ENCODE measurements at regions not wholly inside any gene's neighbourhood (a gene's known extent, or its start where the extent isn't known, plus 50 kb on each side); places are given as distances from the start of the nearest gene placed in this dataset.
"Not testable (repeated sequence)": the region's sequence is repeated elsewhere in the genome, so short reads cannot be mapped to it uniquely, and the experiment has no call there.

DNA sequence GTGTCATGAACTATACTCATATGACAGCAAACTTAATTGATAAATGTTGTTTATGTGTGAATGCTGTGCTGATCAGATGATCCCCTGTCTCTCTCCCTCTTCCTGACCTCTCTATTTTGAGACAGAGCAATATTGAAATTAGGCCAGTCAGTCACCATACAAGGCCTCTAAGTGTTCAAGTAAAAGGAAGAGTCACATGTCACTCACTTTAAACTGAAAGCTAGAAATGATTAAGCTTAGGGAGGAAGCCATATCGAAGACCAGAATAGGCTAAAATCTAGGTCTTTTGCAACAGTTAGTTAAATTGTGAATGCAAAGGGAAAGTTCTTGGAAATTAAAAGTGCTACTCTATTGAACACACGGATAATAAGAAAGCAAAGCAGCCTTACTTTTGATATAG lies 498.6 kb downstream of the ZPLD1 start:
- no peak for DNase-seq

DNA sequence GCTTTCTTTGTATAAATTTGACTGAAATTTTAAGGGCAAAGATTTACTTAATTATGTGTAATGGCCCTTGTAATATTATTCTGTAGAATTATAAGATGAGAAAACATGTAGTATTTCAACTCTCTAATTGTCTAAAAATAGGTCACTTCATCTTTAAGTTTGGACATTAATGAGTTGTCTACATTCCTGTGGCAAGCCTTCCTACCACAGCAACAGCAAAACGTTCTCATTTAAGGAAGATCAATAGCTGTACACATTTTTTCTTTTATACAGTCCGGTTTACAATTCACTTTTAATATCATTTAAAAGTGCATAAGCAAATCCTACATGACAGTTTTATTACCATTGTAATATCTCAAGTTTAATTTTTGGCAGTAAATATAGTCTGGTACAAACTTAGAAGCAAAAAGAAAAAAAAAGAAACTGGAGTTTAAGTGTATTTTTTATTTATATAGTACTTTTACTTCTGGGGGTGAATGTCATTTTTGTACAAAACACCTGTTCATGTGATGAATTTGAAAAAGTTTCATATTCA lies 501.8 kb downstream of the ZPLD1 start:
- DNase-seq, result no peak

DNA sequence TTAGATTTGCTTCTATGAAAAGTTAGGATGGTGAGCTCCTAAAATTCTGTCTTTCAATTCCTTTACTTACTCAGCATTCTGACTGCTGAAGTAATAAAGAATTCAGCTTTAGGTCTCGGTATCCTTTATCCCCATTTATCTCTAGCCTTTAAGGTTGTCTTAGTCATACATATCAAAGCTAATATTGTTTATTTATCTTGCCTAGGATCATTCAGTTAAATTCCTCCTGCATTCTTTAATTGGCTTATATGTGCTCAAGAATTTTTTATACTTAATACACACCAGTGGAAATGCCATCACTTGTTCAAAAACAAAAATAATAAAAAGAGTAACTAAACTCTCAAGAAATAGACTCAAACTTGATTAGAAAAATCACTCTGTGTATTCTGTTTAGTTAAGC lies 507.0 kb downstream of the ZPLD1 start:
- DNase-seq, result no peak

DNA sequence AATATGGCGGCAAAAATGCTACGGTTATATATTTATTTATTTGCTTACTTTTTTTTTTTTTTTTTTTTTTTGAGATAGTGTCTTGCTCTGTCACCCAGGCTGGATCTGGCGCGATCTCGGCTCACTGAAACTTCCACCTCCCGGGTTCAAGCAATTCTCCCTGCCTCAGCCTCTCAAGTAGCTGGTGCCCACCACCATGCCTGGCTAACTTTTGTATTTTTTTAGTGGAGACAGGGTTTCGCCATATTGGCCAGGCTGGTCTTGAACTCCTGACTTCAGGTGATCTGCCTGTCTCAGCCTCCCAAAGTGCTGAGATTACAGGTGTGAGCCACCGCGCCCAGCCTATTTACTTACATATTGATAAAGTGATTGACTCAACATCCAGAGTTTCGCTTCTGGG lies 511.6 kb downstream of the ZPLD1 start:
- DNase-seq, result not testable (repeated sequence)

DNA sequence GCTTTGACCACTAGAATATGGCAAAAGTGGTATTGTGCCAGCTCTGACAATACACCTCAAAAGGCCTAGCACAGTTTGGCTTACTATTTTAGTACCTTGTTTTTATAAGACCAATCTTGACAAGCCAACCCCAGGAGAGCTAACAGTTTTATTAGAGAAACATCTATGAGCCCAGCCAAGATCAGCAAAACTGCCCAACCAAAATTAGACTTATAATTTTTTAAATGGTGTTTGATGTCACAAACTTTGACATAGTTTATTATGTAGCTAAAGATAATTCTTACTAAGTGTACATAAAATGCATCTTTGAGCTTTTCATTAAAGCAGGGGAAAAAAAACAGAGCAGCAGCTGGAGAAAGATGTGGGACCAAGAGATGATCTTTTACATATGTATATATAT lies 537.5 kb downstream of the ZPLD1 start:
- no peak for DNase-seq

DNA sequence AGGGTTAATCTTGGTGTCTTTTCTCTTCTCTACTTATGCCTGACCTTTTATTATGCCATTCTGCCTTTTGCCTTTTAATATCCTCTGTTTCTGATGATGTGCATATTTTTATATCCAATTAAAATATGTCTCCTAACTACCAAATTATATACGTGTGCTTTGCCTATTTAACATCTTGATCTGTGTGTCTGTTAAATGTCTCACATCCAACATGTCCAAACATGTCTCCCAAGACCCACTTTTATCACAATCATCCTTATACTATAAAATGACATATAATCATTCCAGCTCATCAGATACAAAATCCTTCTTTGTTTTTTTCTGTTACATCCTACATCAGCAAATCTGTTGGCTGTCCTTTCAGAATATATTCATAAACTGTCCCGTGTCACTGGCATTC lies 539.5 kb downstream of the ZPLD1 start:
- DNase-seq, result no peak

DNA sequence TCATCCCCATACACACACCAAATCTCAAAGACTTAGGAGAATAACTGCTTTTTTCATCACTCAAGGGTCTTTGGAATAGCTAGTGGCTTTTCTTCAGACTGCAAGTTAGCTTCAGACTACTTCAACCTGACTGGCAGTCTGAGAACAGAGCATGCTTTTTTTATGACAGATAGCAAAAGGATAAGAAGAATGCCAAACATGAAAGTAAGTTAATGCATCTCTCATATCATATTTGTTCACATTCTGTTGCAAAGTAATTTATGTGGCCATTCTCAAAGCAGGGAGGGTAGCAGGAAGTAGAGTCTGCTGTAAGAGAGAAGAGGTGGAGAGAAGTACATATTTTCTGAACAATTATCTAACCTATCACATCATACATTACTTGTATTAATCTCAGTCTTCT lies 544.4 kb downstream of the ZPLD1 start:
- DNase-seq, result no peak

DNA sequence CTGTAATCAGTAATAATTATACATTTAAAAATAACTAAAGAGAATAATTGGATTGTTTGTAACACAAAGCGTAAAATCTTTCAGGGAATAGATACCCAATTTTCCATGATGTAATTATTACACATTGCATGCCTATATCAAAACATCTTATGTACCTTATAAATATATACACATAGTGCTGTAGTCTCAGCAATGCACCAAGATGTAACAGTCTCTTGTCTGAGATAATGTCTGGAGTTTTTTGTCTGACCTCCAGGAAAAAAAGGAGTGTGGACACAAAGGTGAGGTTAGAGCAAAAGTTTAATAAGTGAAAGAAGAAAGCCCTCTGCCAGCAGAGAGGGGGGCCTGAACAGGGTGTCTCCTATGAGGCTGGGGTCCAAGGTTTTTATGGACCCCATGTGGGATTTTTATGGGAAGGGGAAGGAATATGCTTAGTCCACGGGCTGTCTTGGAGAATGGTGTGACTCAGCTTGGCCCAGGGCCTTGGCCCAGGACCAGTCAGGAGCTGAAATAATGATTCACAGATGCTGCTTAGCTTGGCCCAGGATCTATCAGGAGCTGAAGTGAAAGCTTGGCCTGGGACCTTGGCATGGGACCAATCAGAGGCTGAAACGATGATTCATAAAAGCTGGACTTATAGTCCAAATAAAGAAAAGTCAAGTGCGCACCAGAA lies 545.0 kb downstream of the ZPLD1 start:
- DNase-seq, result no peak

DNA sequence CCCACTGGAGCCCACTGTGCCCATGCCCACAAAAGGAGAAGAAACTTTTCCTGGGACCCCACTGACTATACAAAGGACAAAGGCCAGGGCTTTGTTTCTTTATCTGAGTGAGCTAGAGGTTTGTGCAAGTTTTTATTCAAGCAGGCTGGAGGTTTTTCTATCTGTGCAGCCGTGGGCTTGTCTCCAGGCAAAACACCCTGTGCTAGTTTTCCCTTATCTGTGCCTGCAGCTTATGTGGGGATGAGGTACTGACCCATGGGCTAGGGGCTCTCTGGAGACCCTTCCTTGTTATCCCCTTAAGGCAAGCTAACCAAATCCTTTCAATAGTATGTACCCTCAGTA lies 545.5 kb downstream of the ZPLD1 start:
- no peak for DNase-seq

DNA sequence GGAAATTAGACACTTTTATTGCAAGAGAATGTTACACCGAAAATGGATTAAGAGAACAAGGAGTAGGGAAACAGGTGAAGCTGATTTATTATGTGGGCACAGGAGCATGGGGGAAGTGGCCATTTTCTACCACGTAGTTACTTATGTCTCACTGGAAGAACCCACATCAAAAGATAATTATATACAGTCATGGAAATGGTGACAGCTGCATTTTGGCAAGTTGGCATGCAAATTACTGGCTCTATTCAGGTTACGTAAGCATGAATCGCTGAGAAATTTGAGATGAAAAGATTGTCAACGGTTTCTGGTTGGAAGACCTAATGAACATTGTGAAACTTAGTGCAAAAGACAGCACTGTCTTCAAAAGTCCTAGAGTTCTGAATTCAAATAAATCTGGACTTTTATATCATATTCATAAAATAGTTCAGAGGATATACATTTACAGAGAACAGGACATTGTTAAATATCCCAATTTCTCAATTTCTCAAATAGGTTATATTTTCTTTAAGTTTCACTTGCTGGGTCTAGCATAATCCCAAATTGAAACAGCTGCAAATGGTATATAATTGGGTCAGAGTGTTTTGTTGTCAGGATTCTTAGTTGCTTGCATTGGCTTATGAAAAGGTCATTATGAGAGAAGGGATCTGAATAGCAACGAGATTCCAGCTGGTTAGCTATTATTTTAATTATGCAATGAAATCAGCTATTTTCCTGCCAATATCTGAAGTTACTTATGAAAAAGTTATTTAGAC lies 567.8 kb downstream of the ZPLD1 start:
- no peak for DNase-seq

DNA sequence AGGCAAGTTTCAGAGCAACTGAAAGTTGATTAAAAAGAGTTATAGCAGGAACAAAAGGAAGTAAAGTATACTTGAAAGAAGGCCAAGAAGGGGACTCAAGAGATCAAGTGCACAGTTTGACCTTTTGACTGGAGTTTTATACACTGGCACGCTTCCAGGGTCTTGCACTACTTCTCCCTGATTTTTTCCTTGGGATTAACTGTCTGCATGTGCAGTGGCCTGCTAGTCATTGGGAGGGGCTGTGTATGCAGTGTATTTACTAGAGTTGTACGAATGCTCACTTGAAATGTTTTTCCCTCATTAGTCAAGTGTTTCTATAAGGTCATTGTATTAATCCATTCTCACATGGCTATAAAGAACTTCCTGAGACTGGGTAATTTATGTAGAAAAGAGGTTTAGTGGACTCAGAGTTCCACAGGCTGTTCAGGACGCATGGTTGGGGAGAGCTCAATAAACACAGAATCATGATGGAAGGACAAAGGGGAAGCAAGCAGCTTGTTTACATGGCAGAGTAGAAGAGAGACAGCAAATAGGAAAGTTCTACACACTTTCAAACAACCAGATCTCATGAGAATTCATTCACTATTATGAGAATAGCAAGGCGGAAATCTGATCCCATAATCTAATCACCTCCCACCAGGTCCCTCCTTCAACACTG lies 571.8 kb downstream of the ZPLD1 start:
- no peak for DNase-seq

DNA sequence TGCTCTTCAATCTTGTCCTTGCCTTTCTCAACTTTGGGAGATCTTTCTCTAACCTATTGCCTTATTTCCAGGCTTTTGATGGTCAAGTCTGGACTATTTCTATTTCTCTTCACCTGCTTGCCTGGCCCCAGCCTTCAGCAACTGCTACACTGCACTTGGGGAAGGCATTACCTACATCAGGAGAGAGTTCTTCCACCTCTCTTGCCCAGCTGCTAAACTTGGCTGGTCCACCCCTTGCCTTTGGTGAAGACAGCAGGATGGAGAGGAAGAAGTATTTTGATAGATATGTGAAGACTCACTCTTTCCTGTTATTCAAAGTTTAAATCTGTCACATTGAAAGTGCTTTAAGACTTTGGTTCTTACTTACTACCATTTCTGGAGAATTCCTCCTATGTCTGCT lies 574.8 kb downstream of the ZPLD1 start:
- DNase-seq, result no peak

DNA sequence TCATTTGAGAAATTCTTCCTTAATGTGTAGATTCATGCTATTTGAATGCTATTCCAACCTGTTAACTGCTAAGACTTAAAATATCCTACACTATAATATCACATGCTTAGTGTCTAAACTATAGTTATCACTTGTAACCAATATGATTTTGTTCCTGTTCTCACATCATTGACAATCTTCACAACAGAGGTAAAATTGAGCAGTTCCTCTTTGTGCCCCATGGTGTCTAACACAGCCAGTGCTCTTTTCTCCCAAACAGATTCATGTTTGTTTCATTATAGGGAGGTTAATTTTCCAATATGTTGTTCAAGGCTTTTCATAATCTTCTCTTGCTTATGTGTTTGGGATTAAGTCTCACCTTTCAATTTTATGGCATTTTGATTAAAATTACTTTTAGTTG lies 591.1 kb downstream of the ZPLD1 start:
- no peak for DNase-seq

DNA sequence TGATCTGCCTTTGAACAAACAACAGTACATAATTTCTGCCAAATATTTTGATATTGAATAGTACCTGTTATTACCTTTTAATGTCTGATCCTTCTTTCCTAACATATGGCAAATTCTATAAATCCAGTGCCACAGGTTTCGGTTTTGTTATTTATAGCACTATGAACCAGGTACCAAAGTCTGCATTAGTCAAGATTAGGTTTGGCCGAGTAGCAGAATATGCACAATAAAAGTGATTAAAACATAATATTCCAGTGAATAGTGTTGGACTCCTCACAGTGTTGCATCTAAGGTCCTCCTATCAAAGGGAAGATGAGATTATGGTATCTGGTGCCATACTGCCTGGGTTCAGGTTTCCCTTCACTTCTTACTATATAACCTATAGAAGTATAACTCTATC lies 599.0 kb downstream of the ZPLD1 start:
- DNase-seq, result no peak

DNA sequence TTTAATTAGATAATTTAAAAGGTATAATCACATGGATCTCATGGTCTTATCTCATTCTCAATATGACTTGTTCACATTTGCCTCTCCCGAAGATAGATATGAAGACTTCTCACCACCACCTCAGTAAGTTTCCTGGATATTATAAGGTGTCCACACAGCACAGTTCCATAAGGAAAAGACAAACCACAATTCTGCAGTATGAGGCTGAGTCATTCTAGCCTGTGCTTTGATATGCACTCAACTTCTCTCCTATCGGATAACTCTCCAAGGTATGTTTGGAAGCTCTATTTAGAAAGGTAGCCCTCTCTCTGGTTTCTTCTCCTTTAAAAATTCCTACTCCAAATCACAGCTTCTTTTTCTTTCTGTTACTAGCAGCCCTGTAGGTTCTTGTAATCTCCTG lies 612.8 kb downstream of the ZPLD1 start:
- DNase-seq, result no peak

DNA sequence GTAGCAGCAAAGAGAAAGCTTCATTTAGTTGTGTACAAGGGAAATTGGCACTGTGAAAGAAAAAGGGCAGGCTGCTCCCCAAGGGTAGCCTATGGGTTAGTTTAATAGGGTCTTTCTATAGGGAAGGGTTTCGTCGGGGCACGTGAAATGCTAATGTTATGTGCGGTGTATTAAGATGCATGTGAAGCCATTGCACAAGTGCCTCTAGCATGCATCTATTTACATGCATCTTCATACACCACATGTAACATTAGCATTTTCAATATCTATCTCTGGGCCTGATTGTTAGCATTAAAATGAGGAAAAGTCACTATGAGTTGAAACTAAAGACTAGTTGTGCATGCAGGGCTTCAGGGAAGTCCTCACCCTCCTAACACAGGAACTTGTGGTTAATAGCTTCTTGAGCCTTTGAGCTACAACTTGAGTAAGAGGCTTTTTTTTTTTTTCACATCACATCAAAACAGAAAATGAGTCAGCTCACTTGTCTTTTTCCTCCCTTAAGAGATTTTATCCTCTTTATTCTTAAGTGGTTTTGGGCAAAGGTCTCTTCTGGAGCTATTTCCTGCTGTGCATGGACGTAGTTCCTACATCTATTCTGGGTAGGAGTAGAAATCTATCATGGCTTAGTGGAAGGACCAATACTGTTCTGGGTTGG lies 613.4 kb downstream of the ZPLD1 start:
- no peak for DNase-seq

DNA sequence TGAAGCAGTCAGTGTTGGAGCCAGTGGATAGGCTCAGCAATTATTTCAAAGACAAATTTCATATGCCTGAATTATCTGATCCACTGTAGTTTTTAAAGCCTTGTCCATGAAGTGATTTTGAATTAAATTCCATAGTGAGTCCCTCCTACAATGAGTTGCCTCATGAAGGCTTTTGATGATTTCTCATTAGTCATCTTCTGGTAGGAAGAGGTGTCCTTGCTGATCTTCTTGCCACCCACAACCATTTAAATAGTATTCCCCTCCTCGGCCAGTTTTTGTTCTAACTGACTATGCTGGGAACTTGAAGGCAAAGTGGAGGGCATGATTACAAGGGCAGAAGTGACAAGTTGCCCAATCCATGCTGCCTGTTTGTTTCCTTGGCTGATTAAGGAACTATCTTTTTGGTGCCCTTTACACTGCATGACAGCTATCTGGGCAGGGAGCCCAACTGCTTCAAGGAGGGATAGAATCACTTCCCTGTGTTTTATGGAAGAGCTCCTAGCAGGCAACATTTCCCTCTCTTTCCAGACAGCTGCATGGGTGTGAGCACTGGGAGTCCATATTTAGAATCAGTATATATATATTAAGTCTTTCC lies 617.5 kb downstream of the ZPLD1 start:
- no peak for DNase-seq

DNA sequence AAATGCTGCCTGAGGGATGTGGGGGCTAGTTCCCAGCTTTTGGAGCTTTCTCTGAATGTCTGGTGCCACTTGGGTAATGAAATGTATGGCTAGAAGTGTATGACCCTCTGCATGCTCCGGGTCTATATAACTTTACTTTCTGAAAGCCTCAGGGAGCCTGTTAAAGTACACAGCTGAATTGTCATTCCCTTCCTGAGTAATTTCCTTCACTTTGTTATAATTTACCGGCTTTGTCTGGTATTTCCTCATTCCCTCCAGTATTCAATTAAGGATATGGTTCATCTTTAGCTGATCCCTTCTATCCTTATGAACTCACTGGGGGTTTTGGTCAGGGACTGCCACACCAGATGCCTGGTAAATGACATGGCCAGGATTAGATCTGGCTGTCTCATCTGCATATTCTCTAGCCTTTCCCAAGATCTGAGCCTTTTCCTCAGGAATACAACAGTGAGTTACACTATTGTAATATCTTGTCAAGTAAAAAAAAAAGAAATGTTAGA lies 620.3 kb downstream of the ZPLD1 start:
- DNase-seq, result no peak

DNA sequence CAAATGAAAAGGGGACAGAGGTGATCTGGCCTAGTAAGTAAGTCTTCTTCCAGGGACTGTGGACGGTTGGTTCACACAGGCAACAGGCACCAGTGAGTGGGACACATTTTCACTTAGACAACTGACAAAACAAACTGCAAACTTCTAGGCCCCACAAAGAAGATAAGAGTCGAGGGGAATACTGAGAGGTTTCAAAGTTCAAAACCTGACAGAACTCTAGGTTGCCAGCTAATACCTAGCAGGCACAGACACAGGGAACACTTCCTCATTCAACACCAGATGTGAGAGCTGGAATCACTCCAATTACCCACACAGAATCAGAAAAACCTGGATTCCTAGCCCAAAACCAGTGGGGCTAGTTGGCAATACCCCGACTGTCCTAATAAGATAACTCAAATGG lies 621.7 kb downstream of the ZPLD1 start:
- peak; percentile 15 for DNase-seq

DNA sequence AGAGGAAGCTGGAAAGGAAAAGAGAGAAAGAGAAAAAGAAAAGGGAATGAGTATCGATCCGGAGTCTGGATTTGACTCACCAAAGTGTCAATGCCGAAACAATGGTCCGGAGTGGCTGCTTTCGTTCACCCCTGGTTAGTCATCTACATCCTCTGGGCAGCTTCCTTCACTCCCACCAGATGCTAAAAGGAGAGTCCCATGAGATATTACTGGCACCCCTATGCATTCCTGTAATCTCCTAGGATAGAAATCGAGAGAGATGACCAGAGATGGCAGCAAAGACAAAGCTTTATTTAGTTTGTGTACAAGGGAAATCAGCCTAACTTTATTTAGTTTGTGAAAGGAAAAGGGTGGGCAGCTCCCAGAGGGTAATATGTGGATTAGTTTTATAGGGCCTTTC lies 622.2 kb downstream of the ZPLD1 start:
- DNase-seq, result no peak

DNA sequence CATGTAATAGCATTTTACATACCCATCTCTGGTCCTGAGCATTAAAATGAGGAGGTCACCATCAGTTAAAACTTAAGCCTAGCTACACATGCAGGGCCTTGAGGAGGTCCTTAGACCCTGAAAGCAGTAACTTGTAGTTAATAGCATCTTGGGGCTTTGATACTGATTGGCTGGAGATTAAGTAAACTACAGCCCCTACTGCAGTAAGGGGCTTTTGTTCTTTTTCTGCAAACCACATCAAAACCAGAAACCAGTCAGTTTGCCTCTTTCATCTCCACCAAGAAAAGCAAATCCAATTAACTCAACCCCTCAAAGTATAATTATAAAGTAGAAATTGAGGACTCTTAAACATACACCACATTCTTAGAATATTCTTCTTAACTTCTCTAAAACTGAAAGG lies 622.7 kb downstream of the ZPLD1 start:
- no peak for DNase-seq

DNA sequence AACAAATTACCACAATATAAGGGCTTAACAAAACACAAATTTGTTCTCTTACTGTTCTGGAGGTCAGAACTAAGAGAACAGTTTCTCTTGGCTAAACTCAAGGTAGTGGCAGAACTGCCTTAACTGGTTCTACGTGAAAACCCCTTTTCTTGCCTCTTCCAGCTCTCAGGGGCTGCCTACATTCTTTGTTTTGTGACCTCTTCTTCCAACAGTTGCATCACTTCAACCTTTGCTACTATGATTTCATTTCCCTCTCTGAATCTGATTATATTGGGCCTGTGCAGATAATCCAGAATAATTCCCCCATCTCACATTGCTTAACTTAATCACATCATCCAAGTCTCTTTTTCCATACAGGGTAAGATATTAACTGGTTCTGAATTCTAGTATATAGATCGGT lies 624.6 kb downstream of the ZPLD1 start:
- no peak for DNase-seq

DNA sequence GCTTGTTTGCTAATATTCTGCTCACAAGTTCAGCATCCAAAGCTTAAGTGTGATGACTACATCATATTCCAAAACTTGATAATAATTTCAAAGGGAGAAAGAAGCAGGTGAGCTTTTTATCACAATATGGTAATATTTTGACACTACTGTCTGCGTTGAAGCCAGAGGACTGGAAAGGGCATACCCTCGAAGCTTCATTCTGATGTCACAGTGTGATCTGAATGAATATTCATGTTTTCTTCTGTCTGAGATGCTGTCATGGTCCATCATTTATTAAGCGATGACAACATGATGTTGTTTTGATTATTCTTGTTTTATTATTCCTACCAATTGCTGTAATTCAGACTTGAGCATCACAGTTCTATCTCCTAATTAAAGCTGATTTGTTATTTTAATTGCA lies 625.4 kb downstream of the ZPLD1 start:
- no peak for DNase-seq
